ENCODE measurements at regions not wholly inside any gene's neighbourhood (a gene's known extent, or its start where the extent isn't known, plus 50 kb on each side); places are given as distances from the start of the nearest gene placed in this dataset.
"Not testable (repeated sequence)": the region's sequence is repeated elsewhere in the genome, so short reads cannot be mapped to it uniquely, and the experiment has no call there.

DNA sequence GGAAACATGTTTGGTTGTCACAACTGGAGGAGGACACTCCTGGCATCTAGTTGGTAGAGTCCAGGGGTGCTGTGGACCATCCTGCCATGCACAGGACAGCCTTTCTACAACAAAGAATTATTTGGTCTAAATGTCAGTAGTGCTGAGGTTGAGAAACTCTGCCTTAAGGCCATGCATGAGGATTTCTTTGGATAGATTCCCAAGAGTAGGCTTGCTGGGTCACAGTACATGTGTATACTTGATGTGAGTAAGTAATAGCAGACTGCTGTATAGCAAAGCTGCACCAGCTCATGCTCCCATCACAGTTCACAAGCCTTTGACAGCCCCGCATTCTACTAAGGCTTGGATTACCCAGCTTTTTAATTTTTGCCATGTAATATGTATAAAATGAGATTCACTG lies 151.3 kb downstream of the MFSD1 start:
- Mint-ChIP-seq H3K9me3 (no peaks in the 10 kb centered on the region; the same call in 1 of the 2 replicates), H3K36me3 (ENCODE audit: low read depth) (no peaks in the 10 kb centered on the region), H3K4me3 (no peak overlapping the region), H3K27ac (no peak overlapping the region), H3K4me1 (ENCODE audit: low read depth) (no peaks in the 10 kb centered on the region), H3K27me3 (ENCODE audit: insufficient read depth) (peaks cover 5% of the 10 kb centered on the region)
- TF ChIP-seq, protein P1, sequence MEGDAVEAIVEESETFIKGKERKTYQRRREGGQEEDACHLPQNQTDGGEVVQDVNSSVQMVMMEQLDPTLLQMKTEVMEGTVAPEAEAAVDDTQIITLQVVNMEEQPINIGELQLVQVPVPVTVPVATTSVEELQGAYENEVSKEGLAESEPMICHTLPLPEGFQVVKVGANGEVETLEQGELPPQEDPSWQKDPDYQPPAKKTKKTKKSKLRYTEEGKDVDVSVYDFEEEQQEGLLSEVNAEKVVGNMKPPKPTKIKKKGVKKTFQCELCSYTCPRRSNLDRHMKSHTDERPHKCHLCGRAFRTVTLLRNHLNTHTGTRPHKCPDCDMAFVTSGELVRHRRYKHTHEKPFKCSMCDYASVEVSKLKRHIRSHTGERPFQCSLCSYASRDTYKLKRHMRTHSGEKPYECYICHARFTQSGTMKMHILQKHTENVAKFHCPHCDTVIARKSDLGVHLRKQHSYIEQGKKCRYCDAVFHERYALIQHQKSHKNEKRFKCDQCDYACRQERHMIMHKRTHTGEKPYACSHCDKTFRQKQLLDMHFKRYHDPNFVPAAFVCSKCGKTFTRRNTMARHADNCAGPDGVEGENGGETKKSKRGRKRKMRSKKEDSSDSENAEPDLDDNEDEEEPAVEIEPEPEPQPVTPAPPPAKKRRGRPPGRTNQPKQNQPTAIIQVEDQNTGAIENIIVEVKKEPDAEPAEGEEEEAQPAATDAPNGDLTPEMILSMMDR (IDR thresholded peaks at IDR 0.05), result no peak
- DNase-seq, result no peak

DNA sequence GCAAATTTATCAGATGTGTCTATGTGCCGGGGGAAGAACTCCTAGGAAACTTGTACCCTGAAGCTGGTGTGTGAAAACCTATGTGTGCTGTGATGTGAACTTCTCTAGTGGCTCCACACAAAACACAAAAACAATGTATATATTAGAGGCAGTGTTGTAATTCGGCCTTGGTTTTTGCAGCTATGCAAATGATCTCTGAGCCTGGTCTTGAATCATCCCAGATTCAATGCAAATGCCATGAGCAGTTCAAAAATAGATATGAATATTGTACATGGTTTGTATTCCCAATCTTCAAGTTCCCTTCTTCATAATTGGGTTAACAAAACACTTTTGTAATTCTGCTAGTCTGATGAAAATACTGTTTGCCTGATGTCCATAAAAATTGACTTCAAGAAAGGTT lies 152.6 kb downstream of the MFSD1 start:
- Mint-ChIP-seq H3K36me3 (ENCODE audit: low read depth) (no peaks in the 10 kb centered on the region), H3K27me3 (ENCODE audit: insufficient read depth) (peaks cover 2% of the 10 kb centered on the region; the same call in 1 of the 2 replicates), H3K4me3 (no peak overlapping the region), H3K27ac (no peak overlapping the region), H3K4me1 (ENCODE audit: low read depth) (no peaks in the 10 kb centered on the region), H3K9me3 (peaks cover 4% of the 10 kb centered on the region; the same call in 1 of the 2 replicates)
- TF ChIP-seq, protein P1 (IDR thresholded peaks at IDR 0.05), result no peak
- DNase-seq, result no peak

DNA sequence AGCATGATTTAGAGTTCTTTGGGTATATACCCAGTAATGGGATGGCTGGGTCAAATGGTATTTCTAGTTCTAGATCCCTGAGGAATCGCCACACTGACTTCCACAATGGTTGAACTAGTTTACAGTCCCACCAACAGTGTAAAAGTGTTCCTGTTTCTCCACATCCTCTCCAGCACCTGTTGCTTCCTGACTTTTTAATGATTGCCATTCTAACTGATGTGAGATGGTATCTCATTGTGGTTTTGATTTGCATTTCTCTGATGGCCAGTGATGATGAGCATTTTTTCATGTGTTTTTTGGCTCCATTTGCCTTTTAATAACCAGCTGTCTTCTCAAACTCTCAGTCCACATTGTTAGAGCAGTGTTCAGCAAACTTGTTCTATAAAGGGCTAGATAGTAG lies 155.9 kb downstream of the MFSD1 start:
- not testable (repeated sequence) for DNase-seq; H3K4me3 Mint-ChIP-seq; H3K27ac Mint-ChIP-seq; H3K36me3 Mint-ChIP-seq (ENCODE audit: low read depth); H3K9me3 Mint-ChIP-seq; H3K27me3 Mint-ChIP-seq (ENCODE audit: insufficient read depth); H3K4me1 Mint-ChIP-seq (ENCODE audit: low read depth)

DNA sequence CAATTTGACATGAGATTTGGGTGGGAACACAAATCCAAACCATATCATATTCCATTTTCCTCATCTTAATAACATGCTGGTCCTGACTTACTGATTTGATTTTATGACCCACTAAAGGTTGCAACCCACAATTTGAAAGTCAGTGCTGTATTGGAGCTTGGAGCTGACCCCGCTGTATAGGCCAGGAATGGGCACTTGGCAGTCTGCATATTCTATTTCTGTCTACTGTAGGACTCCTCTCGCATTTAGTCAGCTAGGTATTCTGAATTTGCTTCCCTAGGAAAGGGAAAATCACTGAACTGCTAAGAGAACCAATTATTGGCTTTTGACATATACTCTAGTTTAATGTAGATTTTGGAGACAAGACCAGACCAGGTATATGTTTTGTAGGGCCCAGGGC lies 157.0 kb downstream of the MFSD1 start:
- TF ChIP-seq, protein P1 (IDR thresholded peaks at IDR 0.05), result no peak
- Mint-ChIP-seq H3K36me3 (ENCODE audit: low read depth) (no peaks in the 10 kb centered on the region), H3K4me1 (ENCODE audit: low read depth) (no peaks in the 10 kb centered on the region), H3K9me3 (peaks cover 4% of the 10 kb centered on the region; the same call in 1 of the 2 replicates), H3K27me3 (ENCODE audit: insufficient read depth) (no peaks in the 10 kb centered on the region; the same call in 1 of the 2 replicates), H3K4me3 (no peak overlapping the region), H3K27ac (no peak overlapping the region)
- no peak for DNase-seq

DNA sequence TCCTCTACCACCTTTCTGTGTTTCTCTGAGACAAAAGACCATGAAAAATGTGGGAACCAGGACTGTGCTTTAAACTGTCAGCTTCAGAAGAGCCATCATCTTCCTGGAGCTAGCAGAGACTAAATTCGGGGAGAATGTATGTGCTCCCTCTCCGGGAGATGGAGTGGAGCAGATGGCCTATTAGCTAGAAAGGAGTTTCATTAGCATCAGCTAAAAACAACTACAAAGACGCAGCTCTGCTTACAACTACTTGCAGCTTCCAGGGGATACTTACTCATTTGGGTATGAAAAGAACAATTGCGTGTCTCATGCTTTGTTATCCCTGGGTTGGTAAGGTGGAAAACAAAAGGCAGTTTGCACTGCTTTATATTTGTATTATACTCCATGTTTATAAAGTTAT lies 159.6 kb downstream of the MFSD1 start:
- H3K4me1 Mint-ChIP-seq (ENCODE audit: low read depth), result no peaks in the 10 kb centered on the region
- peaks cover 2% of the 10 kb centered on the region for H3K27me3 Mint-ChIP-seq (ENCODE audit: insufficient read depth)
- H3K36me3 Mint-ChIP-seq (ENCODE audit: low read depth), result no peaks in the 10 kb centered on the region
- H3K4me3 Mint-ChIP-seq, result no peak overlapping the region
- H3K27ac Mint-ChIP-seq, result no peak overlapping the region
- no peak for DNase-seq
- TF ChIP-seq, protein P1 (IDR thresholded peaks at IDR 0.05), result no peak
- H3K9me3 Mint-ChIP-seq, result peaks cover 4% of the 10 kb centered on the region; the same call in 1 of the 2 replicates

DNA sequence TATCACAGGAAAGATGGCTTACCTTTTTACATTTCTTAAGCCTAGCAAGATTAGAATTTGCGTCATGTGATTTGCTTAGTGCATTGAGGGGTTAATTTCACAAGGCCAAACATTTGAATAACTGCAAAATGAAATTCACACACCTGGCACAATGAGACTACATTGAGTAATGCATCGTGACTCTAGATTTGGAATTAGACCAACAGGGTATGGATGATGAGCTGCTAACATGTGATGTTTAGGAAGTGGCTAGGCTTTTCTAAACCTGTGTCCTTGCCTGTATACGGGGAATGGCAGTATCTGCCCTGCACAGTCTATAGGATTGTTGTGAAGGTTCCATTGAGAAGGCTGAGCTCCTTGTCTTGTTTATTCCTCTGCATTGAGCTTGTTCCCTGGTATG lies 160.1 kb downstream of the MFSD1 start:
- H3K4me1 Mint-ChIP-seq (ENCODE audit: low read depth), result no peaks in the 10 kb centered on the region
- TF ChIP-seq, protein P1 (IDR thresholded peaks at IDR 0.05), result no peak
- H3K27ac Mint-ChIP-seq, result no peak overlapping the region
- no peak overlapping the region for H3K4me3 Mint-ChIP-seq
- H3K27me3 Mint-ChIP-seq (ENCODE audit: insufficient read depth), result peaks cover 2% of the 10 kb centered on the region
- no peaks in the 10 kb centered on the region for H3K36me3 Mint-ChIP-seq (ENCODE audit: low read depth)
- peaks cover 4% of the 10 kb centered on the region; the same call in 1 of the 2 replicates for H3K9me3 Mint-ChIP-seq
- no peak for DNase-seq

Data from HFFc6 (cell line).